ENCODE measurements at regions not wholly inside any gene's neighbourhood (a gene's known extent, or its start where the extent isn't known, plus 50 kb on each side); places are given as distances from the start of the nearest gene placed in this dataset.

GRCh38 chr1:216887032-216887431, 163.8 kb upstream of the ESRRG start:
- TF ChIP-seq CTCF (IDR thresholded peaks at IDR 0.05) (no peak), POLR2AphosphoS5 (IDR thresholded peaks at IDR 0.05) (no peak)
